Uterus (tissue), 2 donors: ENCODE measurements at regions not wholly inside any gene's neighbourhood (a gene's known extent, or its start where the extent isn't known, plus 50 kb on each side); places are given as distances from the start of the nearest gene placed in this dataset.

Experiments used
- CTCF ChIP-seq, 4 experiments: fragments of 200-600 bp in 2 of 4; fragments of 450-650 bp in 2 of 4; sonication (generic) in 2 of 4; IDR thresholded peaks; one replicate each; pipeline ENCODE4 v1.5.1; 2016 to 2019; ENCODE audit warnings: antibody characterized with exemption in 4 of 4, mild to moderate bottlenecking in 2 of 4, moderate library complexity in 1 of 4
- POLR2A ChIP-seq, 2 donors: fragments of 450-650 bp; IDR thresholded peaks; one replicate each; pipeline ENCODE4 v1.6.1; 2016; ENCODE audit warnings: antibody characterized with exemption in 2 of 2, mild to moderate bottlenecking in 1 of 2, moderate library complexity in 1 of 2

DNA sequence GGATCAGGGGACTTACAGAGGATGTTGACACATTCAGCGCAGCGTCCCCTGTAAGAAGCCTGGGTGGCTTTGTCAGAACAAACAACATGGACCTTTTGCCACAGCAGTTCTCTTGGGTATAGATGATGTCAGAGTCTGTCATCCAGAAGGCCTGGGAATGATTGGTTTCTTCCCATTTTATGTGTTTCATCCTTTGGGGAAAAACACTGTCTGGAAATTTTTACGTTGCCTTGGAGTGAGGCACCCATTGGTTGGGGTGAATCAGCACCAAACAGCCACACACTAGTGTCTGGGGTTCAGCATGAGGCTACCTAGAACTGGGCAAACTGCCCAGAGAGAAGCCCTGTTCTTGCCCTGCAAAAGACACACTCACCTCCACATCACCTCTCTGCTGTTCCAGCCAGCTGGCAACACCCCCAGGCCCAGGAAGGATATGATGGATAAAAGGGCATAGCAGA lies 123.0 kb downstream of the FAM43A start:
- TF ChIP-seq CTCF (IDR thresholded peaks at IDR 0.05) (no peak), POLR2A (IDR thresholded peaks at IDR 0.05) (no peak)
